ENCODE measurements at regions not wholly inside any gene's neighbourhood (a gene's known extent, or its start where the extent isn't known, plus 50 kb on each side); places are given as distances from the start of the nearest gene placed in this dataset.
A peak's percentile ranks its signal among the peaks of the same experiment; 100 is the strongest.

- ChIA-PET POLR2A (no interaction called here), CTCF (interaction anchor here (1.0 to 2.7 kb wide), 4 partner anchors 9 to 180 kb away, joined by 3 to 14 read pairs (median 4); no protein-coding TSS in a partner anchor)
- no peak overlapping the region for H3K4me3 Mint-ChIP-seq
- TF ChIP-seq MXD4 (CRISPR knock-in tag; IDR thresholded peaks at IDR 0.05; ENCODE audit: borderline replicate concordance) = no peak
- 0 out of 2 replicates have a peak, but pooled peaks have one; percentile 30 for TF ChIP-seq NFE2L1 (CRISPR knock-in tag; IDR thresholded peaks at IDR 0.05)
- peaks cover 28% of the 10 kb centered on the region for H3K4me1 Mint-ChIP-seq
- H3K27ac Mint-ChIP-seq = no peak overlapping the region
- peaks cover 10% of the 10 kb centered on the region for H3K9me3 Mint-ChIP-seq
- no peaks in the 10 kb centered on the region for H3K27me3 Mint-ChIP-seq (ENCODE audit: low read depth)
- DNase-seq (ENCODE audit: low spot score) = no peak
- H3K36me3 Mint-ChIP-seq = no peaks in the 10 kb centered on the region; the same call in 1 of the 2 replicates
- no peak for ATAC-seq
These were observed 107.3 kb upstream of the PRR20G start for GRCh38 chr3:127394984-127395662.

DNA sequence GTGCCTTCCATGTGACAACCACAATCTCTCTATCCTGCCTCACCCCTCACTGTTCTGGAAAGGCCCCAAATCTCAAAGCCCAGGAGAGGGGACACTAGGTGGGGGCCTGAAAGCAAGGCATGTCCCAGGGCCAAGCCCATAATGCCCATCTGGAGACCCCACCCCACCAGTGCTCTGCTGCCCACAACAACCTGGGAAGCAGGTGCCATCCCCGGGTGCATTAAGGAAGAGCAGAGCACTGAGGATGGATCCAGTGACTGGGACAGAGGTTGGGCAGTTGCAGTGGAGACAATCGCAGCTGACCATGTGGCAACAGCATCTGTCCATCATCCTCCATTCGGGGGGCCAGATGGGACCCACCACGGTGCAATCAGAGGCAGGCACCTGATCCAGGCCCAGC lies 106.2 kb upstream of the PRR20G start:
- Mint-ChIP-seq H3K9me3 (peaks cover 9% of the 10 kb centered on the region), H3K4me1 (peaks cover 32% of the 10 kb centered on the region), H3K36me3 (no peaks in the 10 kb centered on the region; the same call in 1 of the 2 replicates), H3K27me3 (ENCODE audit: low read depth) (no peaks in the 10 kb centered on the region), H3K4me3 (no peak overlapping the region), H3K27ac (no peak overlapping the region)
- DNase-seq (ENCODE audit: low spot score) = no peak
- ChIA-PET POLR2A (no interaction called here), CTCF (no interaction called here)
- no peak for TF ChIP-seq ARID4B (CRISPR knock-in tag; IDR thresholded peaks at IDR 0.05; ENCODE audit: borderline replicate concordance)
- TF ChIP-seq ZNF423 (CRISPR knock-in tag; IDR thresholded peaks at IDR 0.05) = no peak
- TF ChIP-seq FOXP4 (CRISPR knock-in tag; IDR thresholded peaks at IDR 0.05) = no peak
- TF ChIP-seq TP53 (CRISPR knock-in tag; IDR thresholded peaks at IDR 0.05) = no peak
- TF ChIP-seq ZNF263 (CRISPR knock-in tag; IDR thresholded peaks at IDR 0.05; ENCODE audit: low read depth) = no peak
- TF ChIP-seq SOX15 (CRISPR knock-in tag; IDR thresholded peaks at IDR 0.05) = no peak
- ATAC-seq = no peak

GRCh38 chr3:127393131-127393820 lies 105.4 kb upstream of the PRR20G start:
- TF ChIP-seq NR3C1 (CRISPR knock-in tag; conservative IDR thresholded peaks at IDR 0.05; ENCODE audit: low read depth) (no peak), SOX15 (CRISPR knock-in tag; IDR thresholded peaks at IDR 0.05) (no peak), JAZF1 (CRISPR knock-in tag; IDR thresholded peaks at IDR 0.05) (no peak), EMX1 (CRISPR knock-in tag; IDR thresholded peaks at IDR 0.05) (no peak), PRRX2 (CRISPR knock-in tag; IDR thresholded peaks at IDR 0.05) (no peak), ZNF138 (CRISPR knock-in tag; conservative IDR thresholded peaks at IDR 0.05) (no peak), FOXP1 (CRISPR knock-in tag; IDR thresholded peaks at IDR 0.05; ENCODE audit: borderline replicate concordance) (no peak), ZBTB21 (CRISPR knock-in tag; IDR thresholded peaks at IDR 0.05; ENCODE audit: borderline replicate concordance) (no peak), NFE2L1 (CRISPR knock-in tag; IDR thresholded peaks at IDR 0.05) (no peak), ZBTB43 (CRISPR knock-in tag; IDR thresholded peaks at IDR 0.05) (no peak), ZNF281 (CRISPR knock-in tag; IDR thresholded peaks at IDR 0.05) (no peak), SP1 (CRISPR knock-in tag; conservative IDR thresholded peaks at IDR 0.05) (no peak), RORB (CRISPR knock-in tag; IDR thresholded peaks at IDR 0.05) (no peak), CREB1 (CRISPR knock-in tag; IDR thresholded peaks at IDR 0.05) (no peak)
- TF ChIP-seq, protein P1, sequence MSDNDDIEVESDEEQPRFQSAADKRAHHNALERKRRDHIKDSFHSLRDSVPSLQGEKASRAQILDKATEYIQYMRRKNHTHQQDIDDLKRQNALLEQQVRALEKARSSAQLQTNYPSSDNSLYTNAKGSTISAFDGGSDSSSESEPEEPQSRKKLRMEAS (CRISPR knock-in tag; IDR thresholded peaks at IDR 0.05) = no peak
- peaks cover 2% of the 10 kb centered on the region for H3K9me3 Mint-ChIP-seq
- H3K27me3 Mint-ChIP-seq (ENCODE audit: low read depth) = no peaks in the 10 kb centered on the region
- H3K4me1 Mint-ChIP-seq = peaks cover 32% of the 10 kb centered on the region
- no peaks in the 10 kb centered on the region for H3K36me3 Mint-ChIP-seq
- H3K27ac Mint-ChIP-seq = no peak overlapping the region
- POLR2A ChIA-PET = no interaction called here
- no peak for ATAC-seq
- no peak for DNase-seq (ENCODE audit: low spot score)
- CTCF ChIA-PET = interaction anchor here (2.0 to 2.7 kb wide), 2 partner anchors 13 to 19 kb away, joined by 9 to 10 read pairs; no protein-coding TSS in a partner anchor
- H3K4me3 Mint-ChIP-seq = no peak overlapping the region

Data from WTC11 (cell line).